WTC11 (cell line): ENCODE measurements at regions not wholly inside any gene's neighbourhood (a gene's known extent, or its start where the extent isn't known, plus 50 kb on each side); places are given as distances from the start of the nearest gene placed in this dataset.
A peak's percentile ranks its signal among the peaks of the same experiment; 100 is the strongest.

Experiments used
- ATAC-seq: fragments of 200-7000 bp; cut with Tn5 transposase; 2 replicates; pipeline ENCODE4 v1.10.0; 2021; ENCODE audit warnings: mild to moderate bottlenecking, moderate library complexity
- CTCF ChIA-PET: fragments of 300-600 bp; sonication (Branson Sonifier 250); formaldehyde crosslinking; loops from one replicate; lab custom pipeline; 2021; ENCODE audit warnings: antibody characterized with exemption; lab: Charles Lee
- POLR2A ChIA-PET: fragments of 350-600 bp; sonication (Branson Sonifier 250); formaldehyde crosslinking; loops from one replicate; lab custom pipeline; 2021; ENCODE audit warnings: antibody characterized with exemption; lab: Charles Lee
- DNase-seq: peaks from one replicate; pipeline ENCODE4 v3.0.0; 2021; ENCODE audit warnings: low spot score
- H3K27ac Mint-ChIP-seq: 2 replicates; pipeline ENCODE4 v1.8.0; 2021; ENCODE audit warnings: mixed read lengths
- H3K27me3 Mint-ChIP-seq: 2 replicates; pipeline ENCODE4 v1.8.0; 2021; ENCODE audit warnings: low read depth, mild to moderate bottlenecking, moderate library complexity, mixed read lengths
- H3K36me3 Mint-ChIP-seq: 2 replicates; pipeline ENCODE4 v1.8.0; 2021; ENCODE audit warnings: mixed read lengths
- H3K4me1 Mint-ChIP-seq: 2 replicates; pipeline ENCODE4 v1.8.0; 2022; ENCODE audit warnings: mixed read lengths
- H3K4me3 Mint-ChIP-seq: 2 replicates; pipeline ENCODE4 v1.8.0; 2021; ENCODE audit warnings: mild to moderate bottlenecking, moderate library complexity, mixed read lengths
- H3K9me3 Mint-ChIP-seq: 2 replicates; pipeline ENCODE4 v1.8.0; 2021; ENCODE audit warnings: mixed read lengths
- CBFB ChIP-seq: sonication (generic); formaldehyde crosslinking; IDR thresholded peaks from 2 replicates; pipeline ENCODE4 v1.8.1; 2022; ENCODE audit warnings: mild to moderate bottlenecking, low read depth, missing genetic modification reagents
- ESRRA ChIP-seq: sonication (generic); formaldehyde crosslinking; IDR thresholded peaks from 2 replicates; pipeline ENCODE4 v1.8.1; 2022; ENCODE audit warnings: mild to moderate bottlenecking, missing genetic modification reagents, borderline replicate concordance
- GTF2I ChIP-seq: fragments of 250-450 bp; sonication (Bioruptor Pico); conservative IDR thresholded peaks from 2 replicates; pipeline ENCODE4 v1.4.0; 2021; ENCODE audit warnings: mild to moderate bottlenecking
- NFE2L1 ChIP-seq: sonication (generic); formaldehyde crosslinking; IDR thresholded peaks from 2 replicates; pipeline ENCODE4 v1.8.1; 2023; ENCODE audit warnings: missing genetic modification reagents
- NR1H2 ChIP-seq: sonication (generic); formaldehyde crosslinking; IDR thresholded peaks from 2 replicates; pipeline ENCODE4 v1.9.0; 2021; ENCODE audit warnings: mild to moderate bottlenecking, moderate library complexity, missing genetic modification reagents
- NR2C2 ChIP-seq: sonication (generic); formaldehyde crosslinking; IDR thresholded peaks from 2 replicates; pipeline ENCODE4 v1.8.0; 2022; ENCODE audit warnings: mild to moderate bottlenecking, missing genetic modification reagents
- NR3C1 ChIP-seq: sonication (generic); formaldehyde crosslinking; conservative IDR thresholded peaks from 2 replicates; pipeline ENCODE4 v1.8.1; 2023; ENCODE audit warnings: low read depth, mild to moderate bottlenecking, missing genetic modification reagents
- PRRX2 ChIP-seq: fragments of 250-450 bp; sonication (Bioruptor Pico); IDR thresholded peaks from 2 replicates; pipeline ENCODE4 v1.8.0; 2021; ENCODE audit warnings: mild to moderate bottlenecking
- ZNF671 ChIP-seq: fragments of 250-450 bp; sonication (Bioruptor Pico); IDR thresholded peaks from 2 replicates; pipeline ENCODE4 v1.8.0; 2021; ENCODE audit warnings: mild to moderate bottlenecking
- TF ChIP-seq, protein P1 (sequence below): sonication (generic); formaldehyde crosslinking; IDR thresholded peaks from 2 replicates; pipeline ENCODE4 v1.8.1; 2023; ENCODE audit warnings: mild to moderate bottlenecking, missing genetic modification reagents, borderline replicate concordance
- TF ChIP-seq, protein P2 (sequence below): fragments of 200-600 bp; IDR thresholded peaks from 2 replicates; pipeline ENCODE4 v1.8.0; 2022; ENCODE audit warnings: antibody characterized with exemption
- TF ChIP-seq, protein P3 (sequence below): fragments of 250-450 bp; sonication (Bioruptor Pico); conservative IDR thresholded peaks from 2 replicates; pipeline ENCODE4 v1.9.0; 2021; ENCODE audit warnings: mild to moderate bottlenecking
- TF ChIP-seq, protein P4 (sequence below): sonication (generic); formaldehyde crosslinking; IDR thresholded peaks from 2 replicates; pipeline ENCODE4 v1.8.1; 2022; ENCODE audit warnings: mild to moderate bottlenecking, missing genetic modification reagents, moderate library complexity, borderline replicate concordance
- TF ChIP-seq, protein P5 (sequence below): sonication (generic); formaldehyde crosslinking; IDR thresholded peaks from 2 replicates; pipeline ENCODE4 v1.8.0; 2023; ENCODE audit warnings: missing genetic modification reagents, mild to moderate bottlenecking, borderline replicate concordance
- TF ChIP-seq, protein P6 (sequence below): sonication (generic); formaldehyde crosslinking; IDR thresholded peaks from 2 replicates; pipeline ENCODE4 v1.8.1; 2022; ENCODE audit warnings: low read depth, mild to moderate bottlenecking, moderate library complexity, missing genetic modification reagents, borderline replicate concordance

DNA sequence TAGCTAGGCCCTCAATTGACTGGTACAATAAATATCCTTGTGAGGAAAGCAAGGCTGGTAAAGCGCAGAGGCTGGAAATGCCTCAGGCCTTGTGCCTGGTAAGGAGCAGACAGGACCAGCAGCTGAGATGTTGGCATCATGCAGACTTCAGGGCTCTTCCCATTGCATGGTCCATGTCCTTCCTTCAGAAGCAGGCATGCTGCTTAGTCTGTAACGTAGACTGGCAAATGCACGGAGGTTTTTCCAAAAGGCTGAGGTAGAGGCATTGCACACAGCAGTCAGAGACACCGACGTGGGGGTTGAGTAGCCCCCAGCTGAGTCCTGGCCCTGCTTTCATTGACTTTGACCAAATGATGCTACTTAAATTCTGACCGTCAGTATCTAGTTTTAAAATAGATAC lies 87.1 kb downstream of the ADRB2 start (continued):
- TF ChIP-seq, protein P1, sequence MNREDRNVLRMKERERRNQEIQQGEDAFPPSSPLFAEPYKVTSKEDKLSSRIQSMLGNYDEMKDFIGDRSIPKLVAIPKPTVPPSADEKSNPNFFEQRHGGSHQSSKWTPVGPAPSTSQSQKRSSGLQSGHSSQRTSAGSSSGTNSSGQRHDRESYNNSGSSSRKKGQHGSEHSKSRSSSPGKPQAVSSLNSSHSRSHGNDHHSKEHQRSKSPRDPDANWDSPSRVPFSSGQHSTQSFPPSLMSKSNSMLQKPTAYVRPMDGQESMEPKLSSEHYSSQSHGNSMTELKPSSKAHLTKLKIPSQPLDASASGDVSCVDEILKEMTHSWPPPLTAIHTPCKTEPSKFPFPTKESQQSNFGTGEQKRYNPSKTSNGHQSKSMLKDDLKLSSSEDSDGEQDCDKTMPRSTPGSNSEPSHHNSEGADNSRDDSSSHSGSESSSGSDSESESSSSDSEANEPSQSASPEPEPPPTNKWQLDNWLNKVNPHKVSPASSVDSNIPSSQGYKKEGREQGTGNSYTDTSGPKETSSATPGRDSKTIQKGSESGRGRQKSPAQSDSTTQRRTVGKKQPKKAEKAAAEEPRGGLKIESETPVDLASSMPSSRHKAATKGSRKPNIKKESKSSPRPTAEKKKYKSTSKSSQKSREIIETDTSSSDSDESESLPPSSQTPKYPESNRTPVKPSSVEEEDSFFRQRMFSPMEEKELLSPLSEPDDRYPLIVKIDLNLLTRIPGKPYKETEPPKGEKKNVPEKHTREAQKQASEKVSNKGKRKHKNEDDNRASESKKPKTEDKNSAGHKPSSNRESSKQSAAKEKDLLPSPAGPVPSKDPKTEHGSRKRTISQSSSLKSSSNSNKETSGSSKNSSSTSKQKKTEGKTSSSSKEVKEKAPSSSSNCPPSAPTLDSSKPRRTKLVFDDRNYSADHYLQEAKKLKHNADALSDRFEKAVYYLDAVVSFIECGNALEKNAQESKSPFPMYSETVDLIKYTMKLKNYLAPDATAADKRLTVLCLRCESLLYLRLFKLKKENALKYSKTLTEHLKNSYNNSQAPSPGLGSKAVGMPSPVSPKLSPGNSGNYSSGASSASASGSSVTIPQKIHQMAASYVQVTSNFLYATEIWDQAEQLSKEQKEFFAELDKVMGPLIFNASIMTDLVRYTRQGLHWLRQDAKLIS (CRISPR knock-in tag): no peak

DNA sequence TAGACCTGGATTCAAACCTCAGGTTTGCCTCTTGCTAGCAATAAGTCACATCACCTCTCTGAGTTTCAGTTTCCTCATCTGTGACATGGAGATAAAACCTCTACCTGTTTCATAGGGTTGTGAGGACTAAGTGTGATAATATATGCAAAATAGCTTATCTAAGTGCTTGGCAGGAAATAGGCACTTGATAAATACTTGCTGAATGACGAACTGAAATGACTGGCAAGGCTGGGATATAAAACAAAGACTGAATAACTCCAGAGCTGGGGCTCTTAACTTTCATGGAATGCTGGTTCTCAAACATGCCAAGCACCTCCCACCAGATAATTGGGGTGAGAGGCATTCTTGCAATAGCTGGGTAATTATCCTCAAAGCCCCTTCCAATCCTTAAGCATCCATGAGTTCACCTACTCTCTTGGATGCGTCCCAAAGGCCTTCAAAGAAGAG lies 87.6 kb downstream of the ADRB2 start:
- Mint-ChIP-seq H3K9me3 (no peaks in the 10 kb centered on the region), H3K27me3 (no peaks in the 10 kb centered on the region), H3K36me3 (no peaks in the 10 kb centered on the region), H3K4me1 (peaks cover 30% of the 10 kb centered on the region), H3K4me3 (no peak overlapping the region), H3K27ac (peak overlapping the region; percentile 27; the same call in 1 of the 2 replicates)
- ChIA-PET POLR2A (interaction anchor here (0.7 to 1.7 kb wide), 3 partner anchors 43 to 207 kb away, joined by 4 to 6 read pairs (median 4); no protein-coding TSS in a partner anchor), CTCF (interaction anchor here (0.9 to 8.4 kb wide), 10 partner anchors 15 to 201 kb away, joined by 3 to 144 read pairs (median 4); no protein-coding TSS in a partner anchor)
- DNase-seq (no peak), ATAC-seq (no peak)
- TF ChIP-seq, protein P2, sequence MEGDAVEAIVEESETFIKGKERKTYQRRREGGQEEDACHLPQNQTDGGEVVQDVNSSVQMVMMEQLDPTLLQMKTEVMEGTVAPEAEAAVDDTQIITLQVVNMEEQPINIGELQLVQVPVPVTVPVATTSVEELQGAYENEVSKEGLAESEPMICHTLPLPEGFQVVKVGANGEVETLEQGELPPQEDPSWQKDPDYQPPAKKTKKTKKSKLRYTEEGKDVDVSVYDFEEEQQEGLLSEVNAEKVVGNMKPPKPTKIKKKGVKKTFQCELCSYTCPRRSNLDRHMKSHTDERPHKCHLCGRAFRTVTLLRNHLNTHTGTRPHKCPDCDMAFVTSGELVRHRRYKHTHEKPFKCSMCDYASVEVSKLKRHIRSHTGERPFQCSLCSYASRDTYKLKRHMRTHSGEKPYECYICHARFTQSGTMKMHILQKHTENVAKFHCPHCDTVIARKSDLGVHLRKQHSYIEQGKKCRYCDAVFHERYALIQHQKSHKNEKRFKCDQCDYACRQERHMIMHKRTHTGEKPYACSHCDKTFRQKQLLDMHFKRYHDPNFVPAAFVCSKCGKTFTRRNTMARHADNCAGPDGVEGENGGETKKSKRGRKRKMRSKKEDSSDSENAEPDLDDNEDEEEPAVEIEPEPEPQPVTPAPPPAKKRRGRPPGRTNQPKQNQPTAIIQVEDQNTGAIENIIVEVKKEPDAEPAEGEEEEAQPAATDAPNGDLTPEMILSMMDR: no peak
- TF ChIP-seq NR1H2 (CRISPR knock-in tag) (no peak), PRRX2 (CRISPR knock-in tag) (no peak), GTF2I (CRISPR knock-in tag) (no peak), ZNF671 (CRISPR knock-in tag) (no peak), ESRRA (no peak), NFE2L1 (CRISPR knock-in tag) (no peak), CBFB (CRISPR knock-in tag) (no peak), NR3C1 (CRISPR knock-in tag) (no peak)
- TF ChIP-seq, protein P3, sequence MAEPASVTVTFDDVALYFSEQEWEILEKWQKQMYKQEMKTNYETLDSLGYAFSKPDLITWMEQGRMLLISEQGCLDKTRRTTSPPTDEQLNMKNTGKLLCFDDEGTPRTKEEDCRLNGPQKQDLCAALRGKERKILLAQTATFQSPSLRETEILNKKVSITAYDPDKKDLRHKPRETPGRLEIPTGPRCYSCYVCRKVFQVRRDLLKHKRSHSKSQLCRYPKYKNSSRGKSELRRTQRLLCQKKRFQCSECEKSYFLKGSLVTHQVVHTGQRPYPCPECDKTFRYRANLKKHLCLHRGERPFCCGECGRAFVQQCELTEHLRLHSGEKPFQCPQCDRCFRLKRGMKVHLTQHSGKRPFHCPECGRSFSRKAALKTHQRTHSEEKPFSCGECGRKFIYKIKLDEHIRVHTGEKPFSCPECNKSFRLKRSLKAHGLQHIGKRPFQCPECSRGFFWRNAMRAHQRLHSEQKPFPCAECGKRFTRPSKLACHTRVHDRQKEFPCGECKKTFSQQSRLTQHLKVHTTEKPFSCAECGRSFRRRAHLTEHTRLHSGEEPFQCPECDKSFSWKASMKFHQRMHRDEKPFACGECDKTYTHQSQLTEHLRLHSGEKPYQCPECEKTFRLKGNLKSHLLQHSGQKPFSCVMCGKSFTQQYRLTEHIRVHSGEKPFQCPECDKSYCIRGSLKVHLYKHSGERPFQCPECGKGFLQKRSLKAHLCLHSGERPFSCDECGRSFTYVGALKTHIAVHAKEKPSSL (CRISPR knock-in tag): no peak
- TF ChIP-seq, protein P4, sequence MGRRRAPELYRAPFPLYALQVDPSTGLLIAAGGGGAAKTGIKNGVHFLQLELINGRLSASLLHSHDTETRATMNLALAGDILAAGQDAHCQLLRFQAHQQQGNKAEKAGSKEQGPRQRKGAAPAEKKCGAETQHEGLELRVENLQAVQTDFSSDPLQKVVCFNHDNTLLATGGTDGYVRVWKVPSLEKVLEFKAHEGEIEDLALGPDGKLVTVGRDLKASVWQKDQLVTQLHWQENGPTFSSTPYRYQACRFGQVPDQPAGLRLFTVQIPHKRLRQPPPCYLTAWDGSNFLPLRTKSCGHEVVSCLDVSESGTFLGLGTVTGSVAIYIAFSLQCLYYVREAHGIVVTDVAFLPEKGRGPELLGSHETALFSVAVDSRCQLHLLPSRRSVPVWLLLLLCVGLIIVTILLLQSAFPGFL (CRISPR knock-in tag): no peak

DNA sequence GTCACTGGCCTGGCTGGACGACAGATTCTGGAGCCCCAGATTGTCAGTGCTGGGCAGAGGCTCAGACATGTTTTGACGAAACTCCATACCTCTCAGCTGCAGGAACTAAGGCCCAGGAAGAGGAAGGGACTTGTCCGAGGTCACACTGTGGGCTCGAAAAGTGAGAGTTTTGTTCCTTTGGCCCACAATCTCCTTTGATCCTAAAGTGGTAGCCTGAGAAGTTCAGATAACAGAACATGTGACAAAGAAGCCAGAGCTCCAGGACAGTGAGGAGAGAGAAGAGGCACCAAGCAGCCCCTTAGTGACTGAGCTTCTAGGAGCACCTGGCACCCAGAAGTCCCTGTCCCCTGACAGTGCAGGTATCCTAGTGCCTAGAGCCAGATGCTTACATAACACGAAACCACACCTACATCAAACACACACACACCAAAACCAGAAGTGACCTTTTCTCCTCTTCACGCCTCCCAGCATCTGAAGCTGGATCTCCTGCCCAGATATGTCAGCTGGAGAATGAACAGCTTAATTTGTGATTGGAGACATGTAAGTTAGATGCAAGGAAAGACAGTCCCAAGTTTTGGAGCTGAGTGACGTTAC lies 88.9 kb downstream of the ADRB2 start:
- H3K4me1 Mint-ChIP-seq: peaks cover 28% of the 10 kb centered on the region
- ATAC-seq (no peak), DNase-seq (no peak)
- H3K27me3 Mint-ChIP-seq: no peaks in the 10 kb centered on the region; the same call in 1 of the 2 replicates
- ChIA-PET CTCF (interaction anchor here (0.8 to 8.4 kb wide), 3 partner anchors 44 to 200 kb away, joined by 3 to 144 read pairs (median 5); no protein-coding TSS in a partner anchor), POLR2A (no interaction called here)
- H3K36me3 Mint-ChIP-seq: no peaks in the 10 kb centered on the region
- H3K9me3 Mint-ChIP-seq: no peaks in the 10 kb centered on the region
- no peak overlapping the region for H3K4me3 Mint-ChIP-seq
- H3K27ac Mint-ChIP-seq: no peak overlapping the region
- TF ChIP-seq, protein P5, sequence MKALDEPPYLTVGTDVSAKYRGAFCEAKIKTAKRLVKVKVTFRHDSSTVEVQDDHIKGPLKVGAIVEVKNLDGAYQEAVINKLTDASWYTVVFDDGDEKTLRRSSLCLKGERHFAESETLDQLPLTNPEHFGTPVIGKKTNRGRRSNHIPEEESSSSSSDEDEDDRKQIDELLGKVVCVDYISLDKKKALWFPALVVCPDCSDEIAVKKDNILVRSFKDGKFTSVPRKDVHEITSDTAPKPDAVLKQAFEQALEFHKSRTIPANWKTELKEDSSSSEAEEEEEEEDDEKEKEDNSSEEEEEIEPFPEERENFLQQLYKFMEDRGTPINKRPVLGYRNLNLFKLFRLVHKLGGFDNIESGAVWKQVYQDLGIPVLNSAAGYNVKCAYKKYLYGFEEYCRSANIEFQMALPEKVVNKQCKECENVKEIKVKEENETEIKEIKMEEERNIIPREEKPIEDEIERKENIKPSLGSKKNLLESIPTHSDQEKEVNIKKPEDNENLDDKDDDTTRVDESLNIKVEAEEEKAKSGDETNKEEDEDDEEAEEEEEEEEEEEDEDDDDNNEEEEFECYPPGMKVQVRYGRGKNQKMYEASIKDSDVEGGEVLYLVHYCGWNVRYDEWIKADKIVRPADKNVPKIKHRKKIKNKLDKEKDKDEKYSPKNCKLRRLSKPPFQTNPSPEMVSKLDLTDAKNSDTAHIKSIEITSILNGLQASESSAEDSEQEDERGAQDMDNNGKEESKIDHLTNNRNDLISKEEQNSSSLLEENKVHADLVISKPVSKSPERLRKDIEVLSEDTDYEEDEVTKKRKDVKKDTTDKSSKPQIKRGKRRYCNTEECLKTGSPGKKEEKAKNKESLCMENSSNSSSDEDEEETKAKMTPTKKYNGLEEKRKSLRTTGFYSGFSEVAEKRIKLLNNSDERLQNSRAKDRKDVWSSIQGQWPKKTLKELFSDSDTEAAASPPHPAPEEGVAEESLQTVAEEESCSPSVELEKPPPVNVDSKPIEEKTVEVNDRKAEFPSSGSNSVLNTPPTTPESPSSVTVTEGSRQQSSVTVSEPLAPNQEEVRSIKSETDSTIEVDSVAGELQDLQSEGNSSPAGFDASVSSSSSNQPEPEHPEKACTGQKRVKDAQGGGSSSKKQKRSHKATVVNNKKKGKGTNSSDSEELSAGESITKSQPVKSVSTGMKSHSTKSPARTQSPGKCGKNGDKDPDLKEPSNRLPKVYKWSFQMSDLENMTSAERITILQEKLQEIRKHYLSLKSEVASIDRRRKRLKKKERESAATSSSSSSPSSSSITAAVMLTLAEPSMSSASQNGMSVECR (CRISPR knock-in tag): no peak
- TF ChIP-seq ESRRA: no peak
- TF ChIP-seq, protein P6, sequence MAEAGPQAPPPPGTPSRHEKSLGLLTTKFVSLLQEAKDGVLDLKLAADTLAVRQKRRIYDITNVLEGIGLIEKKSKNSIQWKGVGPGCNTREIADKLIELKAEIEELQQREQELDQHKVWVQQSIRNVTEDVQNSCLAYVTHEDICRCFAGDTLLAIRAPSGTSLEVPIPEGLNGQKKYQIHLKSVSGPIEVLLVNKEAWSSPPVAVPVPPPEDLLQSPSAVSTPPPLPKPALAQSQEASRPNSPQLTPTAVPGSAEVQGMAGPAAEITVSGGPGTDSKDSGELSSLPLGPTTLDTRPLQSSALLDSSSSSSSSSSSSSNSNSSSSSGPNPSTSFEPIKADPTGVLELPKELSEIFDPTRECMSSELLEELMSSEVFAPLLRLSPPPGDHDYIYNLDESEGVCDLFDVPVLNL: no peak
- no peak for TF ChIP-seq NR2C2 (CRISPR knock-in tag)
